ENCODE measurements at regions not wholly inside any gene's neighbourhood (a gene's known extent, or its start where the extent isn't known, plus 50 kb on each side); places are given as distances from the start of the nearest gene placed in this dataset.
"Not testable (repeated sequence)": the region's sequence is repeated elsewhere in the genome, so short reads cannot be mapped to it uniquely, and the experiment has no call there.

DNA sequence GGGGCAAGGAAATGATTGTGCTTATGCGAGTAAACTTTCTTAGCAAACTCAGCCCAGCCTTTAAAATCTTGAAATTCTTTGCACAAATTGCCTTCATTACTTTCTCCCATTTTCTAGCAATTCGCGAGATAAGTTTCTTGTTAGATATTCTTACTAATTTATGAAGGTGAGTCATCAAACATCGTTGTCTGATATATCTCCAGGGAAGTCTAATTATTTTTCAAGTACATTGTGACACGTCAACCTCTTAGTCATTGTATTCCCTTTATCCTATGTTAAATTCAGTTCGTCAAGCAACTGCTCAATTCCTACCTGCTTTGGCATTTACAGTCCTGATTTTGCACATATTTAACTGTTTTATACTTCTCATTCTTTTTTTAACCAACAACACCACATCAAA lies 854.5 kb upstream of the CRIM1 start:
- BruUV-seq (replicated peaks), result no TSS peak
- Histone ChIP-seq H3K9me3 (ENCODE audit: low read length) (no peaks in the 10 kb centered on the region), H3K79me2 (ENCODE audit: insufficient read depth, low read depth, low read length) (no peaks in the 10 kb centered on the region), H3K36me3 (ENCODE audit: insufficient read depth, low read length) (no peaks in the 10 kb centered on the region), H3K4me3 (ENCODE audit: low read depth, low read length, poor library complexity, severe bottlenecking) (no peak overlapping the region), H3K27ac (ENCODE audit: low read depth, low read length, poor library complexity, severe bottlenecking) (no peak overlapping the region), H3K9me2 (ENCODE audit: insufficient read depth, low read length) (no peaks in the 10 kb centered on the region), H4K20me1 (ENCODE audit: insufficient read depth, low read length) (no peaks in the 10 kb centered on the region), H2AFZ (ENCODE audit: low read length) (no peak overlapping the region), H3K4me2 (ENCODE audit: low read length) (no peak overlapping the region), H3K4me1 (ENCODE audit: insufficient read depth, low read length, poor library complexity, severe bottlenecking) (no peaks in the 10 kb centered on the region)
- no peak for TF ChIP-seq EZH2phosphoT487 (IDR thresholded peaks at IDR 0.05; ENCODE audit: borderline replicate concordance, low read depth, low read length)
- TF ChIP-seq, protein P1, sequence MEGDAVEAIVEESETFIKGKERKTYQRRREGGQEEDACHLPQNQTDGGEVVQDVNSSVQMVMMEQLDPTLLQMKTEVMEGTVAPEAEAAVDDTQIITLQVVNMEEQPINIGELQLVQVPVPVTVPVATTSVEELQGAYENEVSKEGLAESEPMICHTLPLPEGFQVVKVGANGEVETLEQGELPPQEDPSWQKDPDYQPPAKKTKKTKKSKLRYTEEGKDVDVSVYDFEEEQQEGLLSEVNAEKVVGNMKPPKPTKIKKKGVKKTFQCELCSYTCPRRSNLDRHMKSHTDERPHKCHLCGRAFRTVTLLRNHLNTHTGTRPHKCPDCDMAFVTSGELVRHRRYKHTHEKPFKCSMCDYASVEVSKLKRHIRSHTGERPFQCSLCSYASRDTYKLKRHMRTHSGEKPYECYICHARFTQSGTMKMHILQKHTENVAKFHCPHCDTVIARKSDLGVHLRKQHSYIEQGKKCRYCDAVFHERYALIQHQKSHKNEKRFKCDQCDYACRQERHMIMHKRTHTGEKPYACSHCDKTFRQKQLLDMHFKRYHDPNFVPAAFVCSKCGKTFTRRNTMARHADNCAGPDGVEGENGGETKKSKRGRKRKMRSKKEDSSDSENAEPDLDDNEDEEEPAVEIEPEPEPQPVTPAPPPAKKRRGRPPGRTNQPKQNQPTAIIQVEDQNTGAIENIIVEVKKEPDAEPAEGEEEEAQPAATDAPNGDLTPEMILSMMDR (conservative IDR thresholded peaks at IDR 0.05; ENCODE audit: low read length), result no peak
- CTCF ChIA-PET (ENCODE audit: unreplicated experiment), result no interaction called here
- DNase-seq (ENCODE audit: low spot score), result no peak
- intact Hi-C loops (cut with micrococcal nuclease; ENCODE audit: unreplicated experiment), result no loop called here
- POLR2A ChIA-PET, result interaction anchor here (0.6 to 0.7 kb wide), 2 partner anchors 48 to 69 kb away, joined by 3 to 6 read pairs; no protein-coding TSS in a partner anchor

DNA sequence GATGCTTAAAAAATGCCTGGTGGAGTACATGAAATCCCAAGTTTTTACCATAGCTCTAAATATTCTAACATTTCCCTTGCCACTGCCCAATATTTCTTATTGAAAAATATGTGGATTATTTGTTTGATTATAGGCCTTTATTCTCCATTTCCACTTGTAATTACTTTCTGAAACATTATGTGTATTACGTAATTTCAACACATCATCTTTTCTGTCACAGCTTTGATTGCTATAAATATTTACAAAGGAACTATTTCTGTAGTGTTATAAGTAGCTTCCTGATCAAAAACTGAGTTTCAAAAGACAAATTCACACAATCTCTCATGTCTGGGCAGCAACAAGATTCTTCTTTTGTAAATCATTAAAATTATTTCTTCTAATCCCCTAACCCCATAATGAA lies 859.6 kb upstream of the CRIM1 start:
- BruUV-seq (replicated peaks), result no TSS peak
- Histone ChIP-seq H3K4me3 (ENCODE audit: low read depth, low read length, poor library complexity, severe bottlenecking) (no peak overlapping the region), H4K20me1 (ENCODE audit: insufficient read depth, low read length) (no peaks in the 10 kb centered on the region), H2AFZ (ENCODE audit: low read length) (no peak overlapping the region), H3K9me2 (ENCODE audit: insufficient read depth, low read length) (no peaks in the 10 kb centered on the region), H3K27ac (ENCODE audit: low read depth, low read length, poor library complexity, severe bottlenecking) (no peak overlapping the region), H3K36me3 (ENCODE audit: insufficient read depth, low read length) (no peaks in the 10 kb centered on the region), H3K79me2 (ENCODE audit: insufficient read depth, low read depth, low read length) (no peaks in the 10 kb centered on the region), H3K4me2 (ENCODE audit: low read length) (no peak overlapping the region), H3K4me1 (ENCODE audit: insufficient read depth, low read length, poor library complexity, severe bottlenecking) (no peaks in the 10 kb centered on the region), H3K9me3 (ENCODE audit: low read length) (no peaks in the 10 kb centered on the region)
- CTCF ChIA-PET (ENCODE audit: unreplicated experiment), result no interaction called here
- DNase-seq (ENCODE audit: low spot score), result no peak
- intact Hi-C loops (cut with micrococcal nuclease; ENCODE audit: unreplicated experiment), result no loop called here
- TF ChIP-seq, protein P1 (conservative IDR thresholded peaks at IDR 0.05; ENCODE audit: low read length), result no peak
- no peak for TF ChIP-seq EZH2phosphoT487 (IDR thresholded peaks at IDR 0.05; ENCODE audit: borderline replicate concordance, low read depth, low read length)
- POLR2A ChIA-PET, result no interaction called here

DNA sequence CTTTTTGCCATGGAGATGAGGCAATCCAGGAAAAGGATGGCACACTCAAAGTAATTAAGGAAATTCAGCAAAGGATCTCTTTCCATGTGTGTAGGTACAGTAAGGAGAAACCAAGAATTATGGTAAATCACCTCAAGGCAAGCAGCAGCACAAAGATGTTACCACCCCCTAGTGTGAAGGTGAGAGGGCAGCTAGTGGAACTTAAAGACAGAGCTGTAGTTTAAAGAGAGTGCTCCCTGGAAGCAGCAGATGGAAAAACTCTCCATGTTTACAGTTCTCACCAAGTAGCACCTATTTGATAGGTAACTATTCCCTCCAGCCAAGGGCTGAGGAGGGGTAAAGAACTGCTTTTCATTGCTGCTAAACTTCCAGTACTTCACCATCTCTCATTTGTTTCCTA lies 860.4 kb upstream of the CRIM1 start:
- no peaks in the 10 kb centered on the region for H3K9me2 ChIP-seq (ENCODE audit: insufficient read depth, low read length)
- no peaks in the 10 kb centered on the region for H3K9me3 ChIP-seq (ENCODE audit: low read length)
- no peaks in the 10 kb centered on the region for H3K36me3 ChIP-seq (ENCODE audit: insufficient read depth, low read length)
- H4K20me1 ChIP-seq (ENCODE audit: insufficient read depth, low read length), result no peaks in the 10 kb centered on the region
- no TSS peak for BruUV-seq (replicated peaks)
- no peak for DNase-seq (ENCODE audit: low spot score)
- ChIA-PET POLR2A (no interaction called here), CTCF (ENCODE audit: unreplicated experiment) (no interaction called here)
- TF ChIP-seq, protein P1 (conservative IDR thresholded peaks at IDR 0.05; ENCODE audit: low read length), result no peak
- no peak for TF ChIP-seq EZH2phosphoT487 (IDR thresholded peaks at IDR 0.05; ENCODE audit: borderline replicate concordance, low read depth, low read length)
- no peaks in the 10 kb centered on the region for H3K4me1 ChIP-seq (ENCODE audit: insufficient read depth, low read length, poor library complexity, severe bottlenecking)
- H3K4me3 ChIP-seq (ENCODE audit: low read depth, low read length, poor library complexity, severe bottlenecking), result no peak overlapping the region
- H3K4me2 ChIP-seq (ENCODE audit: low read length), result no peak overlapping the region
- H2AFZ ChIP-seq (ENCODE audit: low read length), result no peak overlapping the region
- intact Hi-C loops (cut with micrococcal nuclease; ENCODE audit: unreplicated experiment), result no loop called here
- H3K79me2 ChIP-seq (ENCODE audit: insufficient read depth, low read depth, low read length), result no peaks in the 10 kb centered on the region
- H3K27ac ChIP-seq (ENCODE audit: low read depth, low read length, poor library complexity, severe bottlenecking), result no peak overlapping the region

DNA sequence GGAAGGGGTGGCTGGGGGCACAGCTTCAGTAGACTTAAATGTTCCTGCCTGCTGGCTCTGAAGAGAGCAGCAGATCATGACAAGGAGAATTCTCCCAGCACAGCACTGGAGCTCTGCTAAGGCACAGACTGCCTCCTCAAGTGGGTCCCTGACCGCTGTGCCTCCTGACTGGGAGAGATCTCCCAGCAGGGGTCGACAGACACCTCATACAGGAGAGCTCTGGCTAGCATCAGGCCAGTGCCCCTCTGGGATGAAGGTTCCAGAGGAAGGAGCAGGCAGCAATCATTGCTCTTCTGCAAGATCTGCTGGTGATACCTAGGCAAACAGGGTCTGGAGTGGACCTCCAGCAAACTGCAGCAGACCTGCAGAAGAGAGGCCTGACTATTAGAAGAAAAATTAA lies 877.5 kb upstream of the CRIM1 start:
- not testable (repeated sequence) for BruUV-seq (replicated peaks)

More for the DNA sequence above, 877.5 kb upstream of the CRIM1 start:
- H3K27ac ChIP-seq (ENCODE audit: low read depth, low read length, poor library complexity, severe bottlenecking); H4K20me1 ChIP-seq (ENCODE audit: insufficient read depth, low read length); H3K4me3 ChIP-seq (ENCODE audit: low read depth, low read length, poor library complexity, severe bottlenecking); CTCF ChIA-PET (ENCODE audit: unreplicated experiment); H3K9me2 ChIP-seq (ENCODE audit: insufficient read depth, low read length); intact Hi-C loops (cut with micrococcal nuclease; ENCODE audit: unreplicated experiment); H3K9me3 ChIP-seq (ENCODE audit: low read length); DNase-seq (ENCODE audit: low spot score); H3K79me2 ChIP-seq (ENCODE audit: insufficient read depth, low read depth, low read length); POLR2A ChIA-PET; H3K4me2 ChIP-seq (ENCODE audit: low read length); H3K4me1 ChIP-seq (ENCODE audit: insufficient read depth, low read length, poor library complexity, severe bottlenecking); H3K36me3 ChIP-seq (ENCODE audit: insufficient read depth, low read length); H2AFZ ChIP-seq (ENCODE audit: low read length): not testable (repeated sequence)

Data from OCI-LY7 (cell line).